ENCODE measurements at regions not wholly inside any gene's neighbourhood (a gene's known extent, or its start where the extent isn't known, plus 50 kb on each side); places are given as distances from the start of the nearest gene placed in this dataset.

GRCh38 chr7:155138204-155138603, 68.1 kb downstream of the HTR5A start:
- intact Hi-C loops (cut with DNase I): no loop called here
- DNase-seq: no peak

GRCh38 chr7:155141562-155141961, 71.4 kb downstream of the HTR5A start:
- intact Hi-C loops (cut with DNase I): no loop called here
- no peak for DNase-seq

- intact Hi-C loops (cut with DNase I): no loop called here
- DNase-seq: no peak
These were observed 73.3 kb downstream of the HTR5A start for GRCh38 chr7:155143381-155143780.

- DNase-seq: no peak
- intact Hi-C loops (cut with DNase I): no loop called here
These were observed 74.2 kb downstream of the HTR5A start for GRCh38 chr7:155144371-155144770.

GRCh38 chr7:155145477-155146255, 75.5 kb downstream of the HTR5A start:
- intact Hi-C loops (cut with DNase I): no loop called here
- no peak for DNase-seq

- DNase-seq: no peak
- intact Hi-C loops (cut with DNase I): no loop called here
These were observed 77.0 kb downstream of the HTR5A start for GRCh38 chr7:155147172-155147571.

- DNase-seq: no peak
These were observed 77.5 kb downstream of the HTR5A start for GRCh38 chr7:155147624-155148023.

GRCh38 chr7:155153676-155154075, 83.6 kb downstream of the HTR5A start:
- no peak for DNase-seq
- intact Hi-C loops (cut with DNase I): no loop called here

More at GRCh38 chr7:155147624-155148023, 77.5 kb downstream of the HTR5A start:
- intact Hi-C loops (cut with DNase I): no loop called here

GRCh38 chr7:155154586-155154985, 84.5 kb downstream of the HTR5A start:
- intact Hi-C loops (cut with DNase I): no loop called here
- DNase-seq: no peak

- DNase-seq: no peak
- intact Hi-C loops (cut with DNase I): no loop called here
These were observed 91.6 kb downstream of the HTR5A start for GRCh38 chr7:155161690-155162089.

GRCh38 chr7:155162422-155162821, 92.3 kb downstream of the HTR5A start:
- intact Hi-C loops (cut with DNase I): no loop called here
- DNase-seq: no peak

- intact Hi-C loops (cut with DNase I): no loop called here
- DNase-seq: no peak
These were observed 93.6 kb downstream of the HTR5A start for GRCh38 chr7:155163696-155164095.

- intact Hi-C loops (cut with DNase I): no loop called here
- no peak for DNase-seq
These were observed 94.2 kb downstream of the HTR5A start for GRCh38 chr7:155164316-155164715.

- intact Hi-C loops (cut with DNase I): no loop called here
- no peak for DNase-seq
These were observed 96.0 kb downstream of the HTR5A start for GRCh38 chr7:155166108-155166507.

- DNase-seq: peak in 3 of 10 donors; percentile 32 to 82 (median 56)
- intact Hi-C loops (cut with DNase I): no loop called here
These were observed 96.7 kb downstream of the HTR5A start for GRCh38 chr7:155166673-155167370.

- no peak for DNase-seq
- intact Hi-C loops (cut with DNase I): no loop called here
These were observed 97.7 kb downstream of the HTR5A start for GRCh38 chr7:155167706-155168365.

GRCh38 chr7:155168597-155169480, 98.7 kb downstream of the HTR5A start:
- intact Hi-C loops (cut with DNase I): no loop called here
- DNase-seq: no peak

- intact Hi-C loops (cut with DNase I): no loop called here
- no peak for DNase-seq
These were observed 99.5 kb downstream of the HTR5A start for GRCh38 chr7:155169498-155170065.

GRCh38 chr7:155170331-155170730, 100.2 kb downstream of the HTR5A start:
- DNase-seq: no peak
- intact Hi-C loops (cut with DNase I): no loop called here

- DNase-seq: no peak
- intact Hi-C loops (cut with DNase I): no loop called here
These were observed 102.0 kb downstream of the HTR5A start for GRCh38 chr7:155172141-155172540.
